PFSK-1 (cell line): ENCODE measurements at regions not wholly inside any gene's neighbourhood (a gene's known extent, or its start where the extent isn't known, plus 50 kb on each side); places are given as distances from the start of the nearest gene placed in this dataset.

Experiments used
- POLR2AphosphoS5 ChIP-seq: IDR thresholded peaks from 2 replicates; pipeline ENCODE4 v1.6.1; 2012; ENCODE audit warnings: low read depth, mild to moderate bottlenecking, control low read depth, low read length, moderate library complexity
- TAF1 ChIP-seq: IDR thresholded peaks from 2 replicates; pipeline ENCODE4 v1.6.1; 2012; ENCODE audit warnings: low read length, control low read depth, borderline replicate concordance; ENCODE audit not compliant: insufficient read depth

DNA sequence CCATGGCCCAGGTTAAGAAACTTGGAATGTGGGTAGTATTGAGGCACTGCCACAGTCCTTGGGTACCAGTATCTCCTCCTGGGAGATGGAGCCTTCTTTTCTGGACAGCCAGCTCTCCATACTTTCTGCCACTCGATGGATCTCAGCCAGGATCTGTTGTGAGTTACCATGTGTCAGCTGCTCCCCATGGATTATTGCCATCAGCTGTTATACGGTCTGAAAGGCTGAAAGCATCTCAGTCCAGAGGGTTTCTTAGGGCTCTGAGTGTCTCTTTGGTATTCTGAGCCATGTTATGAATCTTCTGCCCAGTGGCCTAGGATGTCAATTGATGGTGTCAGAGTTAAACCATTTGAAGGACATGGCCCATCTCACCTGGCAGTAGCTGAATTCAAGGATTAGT, 197.5 kb downstream of the C7orf25 start:
- no peak for TF ChIP-seq TAF1
- no peak for TF ChIP-seq POLR2AphosphoS5
